Activated CD8-positive, alpha-beta memory T cell treated with anti-CD3 and anti-CD28 coated beads, Interleukin-2, amount 50 U/mL, for 1 hour (primary cell): ENCODE measurements at regions not wholly inside any gene's neighbourhood (a gene's known extent, or its start where the extent isn't known, plus 50 kb on each side); places are given as distances from the start of the nearest gene placed in this dataset.
"Not testable (repeated sequence)": the region's sequence is repeated elsewhere in the genome, so short reads cannot be mapped to it uniquely, and the experiment has no call there.

Source experiments
- DNase-seq: peaks from one replicate; pipeline ENCODE4 v3.0.0-alpha.2; 2020; ENCODE audit errors: extremely low read depth

GRCh38 chr2:143873886-143874285 lies 646.0 kb downstream of the ZEB2 start:
- DNase-seq: no peak

GRCh38 chr2:143870696-143871095 lies 649.2 kb downstream of the ZEB2 start:
- DNase-seq: no peak

- DNase-seq: no peak
These were observed 662.9 kb downstream of the ZEB2 start for GRCh38 chr2:143856978-143857377.

GRCh38 chr2:143852759-143853158 lies 667.2 kb downstream of the ZEB2 start:
- no peak for DNase-seq

- DNase-seq: no peak
These were observed 669.8 kb downstream of the ZEB2 start for GRCh38 chr2:143850084-143850483.

GRCh38 chr2:143847257-143847656 lies 672.7 kb downstream of the ZEB2 start:
- DNase-seq: no peak

GRCh38 chr2:143844986-143845385 lies 674.9 kb downstream of the ZEB2 start:
- DNase-seq: no peak

GRCh38 chr2:143843686-143844085 lies 676.2 kb downstream of the ZEB2 start:
- no peak for DNase-seq

GRCh38 chr2:143842836-143843235 lies 677.1 kb downstream of the ZEB2 start:
- no peak for DNase-seq

GRCh38 chr2:143841935-143842334 lies 678.0 kb downstream of the ZEB2 start:
- no peak for DNase-seq

GRCh38 chr2:143840601-143841000 lies 679.3 kb downstream of the ZEB2 start:
- DNase-seq: no peak

- no peak for DNase-seq
These were observed 679.7 kb downstream of the ZEB2 start for GRCh38 chr2:143840194-143840593.

- DNase-seq: no peak
These were observed 680.5 kb downstream of the ZEB2 start for GRCh38 chr2:143839456-143839855.

GRCh38 chr2:143837055-143837454 lies 682.9 kb downstream of the ZEB2 start:
- DNase-seq: not testable (repeated sequence)

- DNase-seq: no peak
These were observed 684.4 kb downstream of the ZEB2 start for GRCh38 chr2:143835481-143835880.

- no peak for DNase-seq
These were observed 686.8 kb downstream of the ZEB2 start for GRCh38 chr2:143833015-143833660.

GRCh38 chr2:143830476-143830875 lies 689.4 kb downstream of the ZEB2 start:
- DNase-seq: no peak

- DNase-seq: no peak
These were observed 691.0 kb downstream of the ZEB2 start for GRCh38 chr2:143828763-143829537.

- no peak for DNase-seq
These were observed 695.1 kb downstream of the ZEB2 start for GRCh38 chr2:143824791-143825190.

GRCh38 chr2:143823876-143824275 lies 694.7 kb downstream of the ARHGAP15 start:
- no peak for DNase-seq

GRCh38 chr2:143823296-143823695 lies 694.1 kb downstream of the ARHGAP15 start:
- no peak for DNase-seq

- no peak for DNase-seq
These were observed 693.5 kb downstream of the ARHGAP15 start for GRCh38 chr2:143822736-143823135.

- no peak for DNase-seq
These were observed 690.5 kb downstream of the ARHGAP15 start for GRCh38 chr2:143819764-143820163.
